MCF 10A (cell line): ENCODE measurements at regions not wholly inside any gene's neighbourhood (a gene's known extent, or its start where the extent isn't known, plus 50 kb on each side); places are given as distances from the start of the nearest gene placed in this dataset.

ENCODE experiments used
- BruUV-seq: library from RNA; stranded (reverse); fragments of 400-500 nt; replicated peaks from 2 replicates; lab custom pipeline; 2021; lab: Mats Ljungman, UMichigan
- CTCF ChIA-PET: fragments of 300-600 bp; sonication (Branson Sonifier 250); formaldehyde crosslinking; extraction: SDS; loops from one replicate; lab custom pipeline; 2021; ENCODE audit warnings: antibody characterized with exemption, inconsistent platforms; lab: Yijun Ruan, JAX
- POLR2A ChIA-PET: fragments of 300-600, 350-650 bp; sonication (Branson Sonifier 250); formaldehyde crosslinking; extraction: SDS; loops from one replicate; lab custom pipeline; 2020; ENCODE audit warnings: antibody characterized with exemption, inconsistent platforms; lab: Yijun Ruan, JAX
- DNase-seq: peaks from one replicate; pipeline ENCODE4 v3.0.0-alpha.2; 2018; ENCODE audit not compliant: unreplicated experiment
- H3K27ac Mint-ChIP-seq: one replicate; pipeline ENCODE4 v1.8.0; 2022; ENCODE audit warnings: mild to moderate bottlenecking, low read depth, mixed read lengths; ENCODE audit not compliant: unreplicated experiment
- H3K27me3 Mint-ChIP-seq: one replicate; pipeline ENCODE4 v1.8.0; 2022; ENCODE audit warnings: mixed read lengths; ENCODE audit not compliant: insufficient read depth, unreplicated experiment
- H3K36me3 Mint-ChIP-seq: one replicate; pipeline ENCODE4 v1.8.0; 2022; ENCODE audit warnings: mild to moderate bottlenecking, moderate library complexity, mixed read lengths; ENCODE audit not compliant: insufficient read depth, unreplicated experiment
- H3K4me1 Mint-ChIP-seq: one replicate; pipeline ENCODE4 v1.8.0; 2022; ENCODE audit warnings: mixed read lengths; ENCODE audit not compliant: insufficient read depth, unreplicated experiment
- H3K4me3 Mint-ChIP-seq: one replicate; pipeline ENCODE4 v1.8.0; 2022; ENCODE audit warnings: mild to moderate bottlenecking, moderate library complexity, mixed read lengths; ENCODE audit not compliant: unreplicated experiment
- H3K9me3 Mint-ChIP-seq: one replicate; pipeline ENCODE4 v1.8.0; 2022; ENCODE audit warnings: mixed read lengths; ENCODE audit not compliant: unreplicated experiment
- CTCF ChIP-seq: fragments of 200-600 bp; IDR thresholded peaks from one replicate; pipeline ENCODE4 v1.8.0; 2022; ENCODE audit warnings: antibody characterized with exemption, mild to moderate bottlenecking; ENCODE audit not compliant: unreplicated experiment
- intact Hi-C: fragments of 100-400 bp; cut with micrococcal nuclease; formaldehyde crosslinking; loops from 2 replicates; pipeline ENCODE4 v1.14.1; 2022

GRCh38 chr3:193895409-193895808 is 240.5 kb upstream of the HES1 start:
- peaks cover 11% of the 10 kb centered on the region for H3K4me1 Mint-ChIP-seq
- intact Hi-C loops = no loop called here
- H3K9me3 Mint-ChIP-seq = no peaks in the 10 kb centered on the region
- ChIA-PET POLR2A (interaction anchor here (1.2 kb wide), 1 partner anchor 9 kb away, joined by 3 read pairs; no protein-coding TSS in a partner anchor), CTCF (interaction anchor here (0.5 to 0.6 kb wide), 2 partner anchors 16 to 77 kb away, joined by 3 to 4 read pairs; no protein-coding TSS in a partner anchor)
- BruUV-seq = no TSS peak
- H3K4me3 Mint-ChIP-seq = no peak overlapping the region
- no peaks in the 10 kb centered on the region for H3K36me3 Mint-ChIP-seq
- H3K27ac Mint-ChIP-seq = no peak overlapping the region
- TF ChIP-seq CTCF = no peak
- H3K27me3 Mint-ChIP-seq = no peaks in the 10 kb centered on the region
- DNase-seq = no peak

GRCh38 chr3:193896419-193896818 is 239.5 kb upstream of the HES1 start:
- intact Hi-C loops = no loop called here
- CTCF ChIA-PET = no interaction called here

GRCh38 chr3:193897288-193897687 is 238.7 kb upstream of the HES1 start:
- CTCF ChIA-PET = interaction anchor here (0.7 to 1.5 kb wide), 2 partner anchors 19 to 22 kb away, joined by 3 to 4 read pairs; no protein-coding TSS in a partner anchor

More at GRCh38 chr3:193896419-193896818, 239.5 kb upstream of the HES1 start:
- TF ChIP-seq CTCF = no peak
- BruUV-seq = no TSS peak
- H3K27me3 Mint-ChIP-seq = no peaks in the 10 kb centered on the region
- DNase-seq = no peak
- H3K27ac Mint-ChIP-seq = no peak overlapping the region
- no peak overlapping the region for H3K4me3 Mint-ChIP-seq
- H3K4me1 Mint-ChIP-seq = peaks cover 11% of the 10 kb centered on the region
- no peaks in the 10 kb centered on the region for H3K36me3 Mint-ChIP-seq
- POLR2A ChIA-PET = interaction anchor here (0.6 to 1.8 kb wide), 8 partner anchors 10 to 238 kb away, joined by 3 to 7 read pairs (median 4); no protein-coding TSS in a partner anchor
- H3K9me3 Mint-ChIP-seq = no peaks in the 10 kb centered on the region

More at GRCh38 chr3:193897288-193897687, 238.7 kb upstream of the HES1 start:
- H3K4me3 Mint-ChIP-seq = no peak overlapping the region
- H3K4me1 Mint-ChIP-seq = peaks cover 11% of the 10 kb centered on the region
- intact Hi-C loops = no loop called here
- POLR2A ChIA-PET = interaction anchor here (0.6 to 1.8 kb wide), 7 partner anchors 9 to 244 kb away, joined by 3 to 7 read pairs (median 4); no protein-coding TSS in a partner anchor
- DNase-seq = no peak
- no peak overlapping the region for H3K27ac Mint-ChIP-seq
- no peaks in the 10 kb centered on the region for H3K9me3 Mint-ChIP-seq
- no peaks in the 10 kb centered on the region for H3K36me3 Mint-ChIP-seq
- BruUV-seq = no TSS peak
- H3K27me3 Mint-ChIP-seq = no peaks in the 10 kb centered on the region
- no peak for TF ChIP-seq CTCF
